22Rv1 (cell line): ENCODE measurements at regions not wholly inside any gene's neighbourhood (a gene's known extent, or its start where the extent isn't known, plus 50 kb on each side); places are given as distances from the start of the nearest gene placed in this dataset.

Experiments
- ZFX ChIP-seq: fragments of 450-650 bp; IDR thresholded peaks from 2 replicates; pipeline ENCODE4 v1.6.1; 2017; ENCODE audit warnings: antibody characterized with exemption, borderline replicate concordance
- TF ChIP-seq, protein P1 (sequence below): fragments of 450-650 bp; IDR thresholded peaks from 2 replicates; pipeline ENCODE4 v1.5.1; 2017; ENCODE audit warnings: mild to moderate bottlenecking

DNA sequence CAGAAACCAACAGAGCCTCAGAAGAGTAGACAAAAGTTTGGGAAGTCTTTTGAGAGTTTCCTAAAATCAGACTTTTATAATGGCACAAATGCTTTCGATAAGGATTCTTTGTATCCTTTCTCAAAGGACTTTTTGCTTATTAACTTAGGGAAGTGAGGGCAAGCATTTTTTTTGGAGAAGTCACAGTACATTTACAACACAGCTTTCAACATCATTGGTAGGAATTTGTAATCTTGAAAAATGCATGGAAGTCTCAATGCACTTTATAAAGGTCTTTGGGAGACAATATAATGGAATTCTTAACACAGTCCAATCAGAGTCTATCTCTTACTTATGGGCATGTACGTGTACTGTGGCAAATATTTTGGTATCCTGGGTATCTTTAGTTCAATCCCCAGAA lies 325.8 kb upstream of the NR5A2 start:
- TF ChIP-seq, protein P1, sequence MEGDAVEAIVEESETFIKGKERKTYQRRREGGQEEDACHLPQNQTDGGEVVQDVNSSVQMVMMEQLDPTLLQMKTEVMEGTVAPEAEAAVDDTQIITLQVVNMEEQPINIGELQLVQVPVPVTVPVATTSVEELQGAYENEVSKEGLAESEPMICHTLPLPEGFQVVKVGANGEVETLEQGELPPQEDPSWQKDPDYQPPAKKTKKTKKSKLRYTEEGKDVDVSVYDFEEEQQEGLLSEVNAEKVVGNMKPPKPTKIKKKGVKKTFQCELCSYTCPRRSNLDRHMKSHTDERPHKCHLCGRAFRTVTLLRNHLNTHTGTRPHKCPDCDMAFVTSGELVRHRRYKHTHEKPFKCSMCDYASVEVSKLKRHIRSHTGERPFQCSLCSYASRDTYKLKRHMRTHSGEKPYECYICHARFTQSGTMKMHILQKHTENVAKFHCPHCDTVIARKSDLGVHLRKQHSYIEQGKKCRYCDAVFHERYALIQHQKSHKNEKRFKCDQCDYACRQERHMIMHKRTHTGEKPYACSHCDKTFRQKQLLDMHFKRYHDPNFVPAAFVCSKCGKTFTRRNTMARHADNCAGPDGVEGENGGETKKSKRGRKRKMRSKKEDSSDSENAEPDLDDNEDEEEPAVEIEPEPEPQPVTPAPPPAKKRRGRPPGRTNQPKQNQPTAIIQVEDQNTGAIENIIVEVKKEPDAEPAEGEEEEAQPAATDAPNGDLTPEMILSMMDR: no peak
- no peak for TF ChIP-seq ZFX
